ENCODE measurements at regions not wholly inside any gene's neighbourhood (a gene's known extent, or its start where the extent isn't known, plus 50 kb on each side); places are given as distances from the start of the nearest gene placed in this dataset.

GRCh38 chr12:24489939-24490338, 459.0 kb downstream of the BCAT1 start:
- TF ChIP-seq, protein P1, sequence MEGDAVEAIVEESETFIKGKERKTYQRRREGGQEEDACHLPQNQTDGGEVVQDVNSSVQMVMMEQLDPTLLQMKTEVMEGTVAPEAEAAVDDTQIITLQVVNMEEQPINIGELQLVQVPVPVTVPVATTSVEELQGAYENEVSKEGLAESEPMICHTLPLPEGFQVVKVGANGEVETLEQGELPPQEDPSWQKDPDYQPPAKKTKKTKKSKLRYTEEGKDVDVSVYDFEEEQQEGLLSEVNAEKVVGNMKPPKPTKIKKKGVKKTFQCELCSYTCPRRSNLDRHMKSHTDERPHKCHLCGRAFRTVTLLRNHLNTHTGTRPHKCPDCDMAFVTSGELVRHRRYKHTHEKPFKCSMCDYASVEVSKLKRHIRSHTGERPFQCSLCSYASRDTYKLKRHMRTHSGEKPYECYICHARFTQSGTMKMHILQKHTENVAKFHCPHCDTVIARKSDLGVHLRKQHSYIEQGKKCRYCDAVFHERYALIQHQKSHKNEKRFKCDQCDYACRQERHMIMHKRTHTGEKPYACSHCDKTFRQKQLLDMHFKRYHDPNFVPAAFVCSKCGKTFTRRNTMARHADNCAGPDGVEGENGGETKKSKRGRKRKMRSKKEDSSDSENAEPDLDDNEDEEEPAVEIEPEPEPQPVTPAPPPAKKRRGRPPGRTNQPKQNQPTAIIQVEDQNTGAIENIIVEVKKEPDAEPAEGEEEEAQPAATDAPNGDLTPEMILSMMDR (IDR thresholded peaks at IDR 0.05; ENCODE audit: poor library complexity): no peak
- TF ChIP-seq EZH2 (IDR thresholded peaks at IDR 0.05; ENCODE audit: borderline replicate concordance) (no peak), EZH2phosphoT487 (IDR thresholded peaks at IDR 0.05; ENCODE audit: low read depth, severe bottlenecking, unreplicated experiment) (no peak)
